Suppressor macrophage treated with lipopolysaccharide for 1 hour (primary cell): ENCODE measurements at regions not wholly inside any gene's neighbourhood (a gene's known extent, or its start where the extent isn't known, plus 50 kb on each side); places are given as distances from the start of the nearest gene placed in this dataset.
"Not testable (repeated sequence)": the region's sequence is repeated elsewhere in the genome, so short reads cannot be mapped to it uniquely, and the experiment has no call there.

Experiments used
- DNase-seq, 3 donors: peaks; one replicate each; pipeline ENCODE4 v3.0.0-alpha.2; 2020 to 2022

DNA sequence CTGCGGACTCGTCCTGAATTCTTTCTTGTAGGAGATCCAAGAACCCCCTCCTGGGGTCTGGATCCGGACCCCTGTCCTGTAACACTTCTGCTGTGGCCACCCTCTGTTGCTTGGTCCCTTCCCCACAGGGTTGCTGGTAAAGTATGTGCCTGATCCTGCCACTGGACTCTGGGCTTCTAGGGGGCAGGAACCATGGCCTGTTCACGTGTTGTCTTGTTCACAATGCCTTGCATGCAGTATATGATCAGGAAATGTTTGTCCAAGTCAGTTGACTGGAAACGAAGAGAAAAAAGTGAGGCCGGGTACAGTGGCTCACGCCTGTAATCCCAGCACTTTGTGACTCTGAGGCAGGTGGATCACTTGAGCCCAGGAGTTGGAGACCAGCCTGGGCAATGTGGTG is 139.3 kb upstream of the ALDH1B1 start:
- no peak for DNase-seq

DNA sequence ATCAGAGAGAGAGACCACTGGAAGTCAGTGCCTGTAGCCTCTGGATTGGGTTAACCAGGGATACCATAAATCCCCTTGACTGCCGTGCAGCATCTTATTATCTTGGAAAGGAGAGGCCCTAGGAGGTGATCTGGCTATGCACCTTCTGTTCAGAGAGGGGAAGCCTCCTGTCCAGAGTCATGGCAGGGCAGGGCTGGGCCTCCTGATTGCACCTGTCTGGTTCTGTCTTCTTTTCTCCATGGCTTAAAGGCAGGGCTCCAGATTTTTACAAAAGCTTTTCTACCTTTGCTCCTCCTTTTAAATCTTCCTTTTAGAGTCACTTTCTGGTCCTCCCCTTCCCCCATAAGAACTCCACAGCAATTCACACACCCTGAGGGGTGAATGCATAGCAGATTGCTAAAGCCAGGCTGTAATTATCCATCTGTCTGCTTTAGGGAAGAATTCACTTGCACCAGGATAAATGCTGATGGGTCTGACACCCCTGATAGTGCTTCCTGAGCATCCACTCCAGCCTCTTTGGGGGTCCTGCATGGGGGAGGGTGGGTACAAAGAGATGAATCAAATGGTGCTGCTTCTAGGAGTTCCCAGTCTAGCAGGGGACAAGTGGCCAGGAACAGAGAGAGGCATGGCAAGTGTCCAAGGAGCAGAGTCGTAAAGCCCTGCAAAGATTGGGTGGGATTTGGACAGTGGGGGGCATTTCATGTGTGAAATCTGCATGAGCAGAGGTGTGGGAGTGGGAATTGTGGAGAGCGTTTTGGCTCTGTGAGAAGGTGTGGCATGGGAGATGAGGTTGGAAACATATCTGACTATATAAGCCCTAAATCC is 141.3 kb upstream of the ALDH1B1 start:
- no peak for DNase-seq

DNA sequence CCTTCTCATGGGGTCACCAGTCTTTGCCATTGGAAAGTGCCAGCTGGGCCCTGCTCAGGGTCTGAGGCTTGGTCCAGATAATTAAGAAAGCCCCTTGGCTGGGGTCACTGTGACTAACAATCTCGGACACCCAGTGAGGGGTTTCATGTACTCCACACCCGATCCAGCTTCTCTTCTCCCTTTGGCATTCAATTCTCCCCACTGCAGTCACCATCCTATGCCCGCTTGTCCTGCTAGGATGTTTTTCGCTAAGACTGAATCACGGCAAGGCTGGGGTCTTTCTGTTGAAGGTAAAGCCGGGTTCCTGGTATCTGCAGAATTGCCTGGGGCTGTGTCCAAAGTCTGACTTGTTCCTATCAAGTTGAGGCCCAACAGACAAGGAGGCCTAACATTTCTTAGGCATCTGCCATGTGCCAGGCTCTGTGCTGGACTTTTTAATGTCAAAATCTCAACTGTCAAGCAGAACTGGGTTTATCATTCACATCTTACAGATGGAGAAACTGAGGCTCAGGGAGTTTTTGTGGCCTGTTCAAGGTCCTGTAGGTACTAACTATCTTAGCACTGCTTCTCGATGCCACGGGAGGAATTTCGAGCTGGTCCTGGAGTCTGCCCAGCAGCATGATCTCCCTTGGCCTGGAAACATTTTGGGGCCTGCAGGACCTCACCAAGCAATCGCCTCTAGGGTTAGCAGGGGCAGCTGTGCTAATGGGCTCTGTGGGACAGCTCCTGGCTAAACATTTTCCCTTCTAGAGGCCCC is 142.0 kb upstream of the ALDH1B1 start:
- no peak for DNase-seq

DNA sequence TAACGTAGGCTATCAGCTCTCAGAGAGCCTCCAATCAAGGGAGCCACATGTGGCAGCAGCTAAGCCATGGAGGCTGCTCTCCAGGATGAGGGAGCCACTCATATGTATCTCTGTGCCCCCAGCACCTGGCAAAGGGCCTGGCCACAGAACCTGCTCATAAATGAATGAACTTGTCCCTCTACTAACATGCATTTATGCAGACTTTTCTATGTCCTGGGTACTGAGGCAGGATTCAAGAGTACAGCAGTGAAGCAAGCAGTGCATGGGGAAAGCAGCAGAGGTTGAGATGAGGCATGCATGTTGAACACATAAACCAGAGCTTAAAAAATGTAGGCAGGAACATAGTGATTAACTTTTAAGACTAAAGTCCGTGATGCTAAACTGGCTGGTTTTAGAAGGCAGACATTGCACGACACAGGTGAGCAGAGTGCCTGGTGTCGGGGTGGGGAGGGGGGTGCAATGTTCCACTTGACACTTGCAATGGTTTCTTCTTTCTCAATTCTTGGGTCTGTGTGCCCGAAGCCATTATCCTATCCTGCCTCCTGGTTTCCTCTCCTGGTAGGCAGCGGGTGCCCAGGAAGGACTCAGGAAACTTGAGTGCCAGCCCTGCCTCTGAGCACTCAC is 142.8 kb upstream of the ALDH1B1 start:
- no peak for DNase-seq

DNA sequence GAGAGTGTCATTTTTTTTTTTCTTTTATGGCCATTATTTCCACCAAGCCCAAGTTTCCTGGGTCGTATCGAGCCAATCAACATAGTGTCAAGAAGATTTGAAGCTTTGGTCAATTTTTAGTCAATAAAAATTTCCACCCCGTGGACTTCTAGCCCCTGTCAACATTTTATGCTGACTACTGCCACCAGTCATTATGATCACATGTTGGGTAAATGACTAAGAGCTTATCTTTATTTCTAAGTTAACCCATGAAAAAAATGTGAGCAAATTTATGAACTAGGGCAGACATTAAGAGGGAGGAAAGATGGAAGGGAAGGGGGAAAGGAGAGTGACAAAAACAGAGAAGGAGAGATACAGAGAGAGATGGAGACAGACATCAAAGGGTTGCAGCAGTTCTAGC is 143.5 kb upstream of the ALDH1B1 start:
- DNase-seq = no peak

DNA sequence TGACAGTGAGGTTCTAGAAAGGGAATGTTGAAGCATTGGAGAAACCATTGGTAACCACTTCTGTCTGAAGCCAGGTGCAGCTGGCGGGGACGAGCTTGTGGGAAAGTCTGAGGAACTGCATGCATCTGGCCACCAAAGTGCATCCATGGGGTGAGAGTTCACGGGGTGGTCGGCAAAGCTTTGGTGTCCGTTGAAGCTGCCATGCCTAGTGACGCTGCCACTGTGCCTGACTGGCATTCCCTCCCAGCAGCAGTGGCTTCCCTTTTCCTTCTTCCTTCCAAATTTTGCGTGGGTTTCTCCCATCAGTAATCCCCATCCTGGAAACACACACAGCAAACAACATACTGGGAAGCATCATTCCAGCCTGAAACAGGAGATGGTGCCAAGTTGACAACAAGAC is 145.7 kb upstream of the ALDH1B1 start:
- no peak for DNase-seq

DNA sequence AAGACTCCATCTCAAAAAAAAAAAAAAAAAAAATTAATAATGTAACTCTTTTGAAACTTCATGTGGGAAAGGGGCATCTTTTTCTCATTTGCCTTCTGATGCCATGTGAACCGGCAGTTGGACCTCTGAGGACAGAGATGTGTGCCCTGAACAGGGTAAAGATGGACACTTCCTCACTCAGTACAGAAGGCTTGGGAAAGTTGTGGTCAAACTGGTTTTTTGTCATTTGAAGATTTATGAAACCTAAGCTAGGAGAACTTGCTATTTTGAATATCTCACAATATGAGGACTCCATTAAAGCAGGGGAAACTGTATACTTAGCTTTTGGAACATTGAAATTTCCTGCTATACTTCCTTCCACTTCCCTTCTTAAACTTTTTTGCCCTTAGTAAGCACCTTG is 147.5 kb upstream of the ALDH1B1 start:
- DNase-seq = no peak

DNA sequence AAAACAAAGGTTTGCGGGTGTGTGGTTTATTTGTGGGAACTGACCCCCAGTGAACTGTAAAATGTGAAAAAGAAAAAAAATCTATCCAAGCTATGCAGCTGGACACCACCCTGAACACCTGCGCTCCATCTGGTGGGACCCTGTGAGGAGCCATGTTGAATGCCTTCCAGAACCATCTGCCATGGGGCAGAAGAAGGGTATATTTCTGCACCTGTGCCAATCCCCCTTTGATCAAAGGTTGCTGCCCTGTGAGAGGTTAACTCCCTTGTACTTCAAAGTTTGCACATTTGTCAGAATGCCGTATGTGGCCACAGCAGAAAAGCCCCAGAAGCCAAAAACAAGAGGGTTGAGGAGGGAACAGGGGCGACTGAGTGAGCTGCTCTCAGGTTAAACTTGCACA is 148.5 kb upstream of the ALDH1B1 start:
- DNase-seq = no peak

DNA sequence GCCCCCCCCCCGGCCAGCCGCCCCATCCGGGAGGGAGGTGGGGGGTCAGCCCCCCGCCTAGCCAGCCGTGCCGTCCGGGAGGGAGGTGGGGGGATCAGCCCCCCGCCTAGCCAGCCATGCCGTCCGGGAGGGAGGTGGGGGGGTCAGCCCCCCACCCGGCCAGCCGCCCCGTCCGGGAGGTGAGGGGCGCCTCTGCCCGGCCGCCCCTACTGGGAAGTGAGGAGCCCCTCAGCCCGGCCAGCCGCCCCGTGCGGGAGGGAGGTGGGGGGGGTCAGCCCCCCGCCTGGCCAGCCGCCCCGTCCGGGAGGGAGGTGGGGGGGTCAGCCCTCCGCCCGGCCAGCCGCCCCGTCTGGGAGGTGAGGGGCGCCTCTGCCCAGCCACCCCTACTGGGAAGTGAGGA is 150.4 kb upstream of the ALDH1B1 start:
- not testable (repeated sequence) for DNase-seq

DNA sequence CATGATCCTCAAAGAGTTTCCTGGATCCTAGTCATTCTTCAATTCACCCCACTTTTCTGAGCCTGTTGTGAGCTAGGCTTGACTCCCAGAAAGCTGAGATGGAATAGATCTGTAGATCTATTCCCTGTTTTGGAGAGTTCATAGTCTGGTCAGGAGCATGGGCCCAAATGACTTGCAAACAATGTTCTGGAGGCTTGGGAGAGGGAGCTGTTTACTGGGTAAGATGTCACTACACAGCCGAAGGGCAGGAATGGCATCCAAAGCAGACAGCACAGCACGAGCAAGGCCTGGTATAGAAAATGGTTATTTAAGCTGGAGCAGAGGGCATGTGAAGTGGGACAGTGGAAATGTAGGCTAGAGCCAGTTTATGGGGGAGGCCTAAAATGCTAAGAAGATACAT is 152.5 kb upstream of the ALDH1B1 start:
- no peak for DNase-seq

DNA sequence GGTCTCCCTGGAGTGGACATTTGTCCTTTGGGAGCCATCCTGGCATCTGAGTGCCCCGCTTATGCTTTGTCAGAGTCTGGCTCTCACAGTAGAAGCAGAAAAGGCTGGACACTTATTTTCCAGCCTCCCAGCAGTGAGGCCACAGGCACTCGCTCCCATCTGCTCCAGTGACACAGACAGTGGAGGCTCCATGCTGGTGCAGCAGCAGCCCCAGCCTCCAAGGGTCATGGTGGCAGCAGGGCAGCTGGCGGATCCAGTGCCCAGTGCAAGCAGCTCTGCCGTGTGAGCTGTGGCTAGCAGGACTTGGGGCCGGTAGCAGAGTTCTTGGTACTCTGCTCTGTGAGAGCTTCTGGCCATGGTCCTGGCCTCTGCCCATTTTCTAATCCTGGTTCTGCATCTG is 157.3 kb upstream of the ALDH1B1 start:
- DNase-seq = no peak

DNA sequence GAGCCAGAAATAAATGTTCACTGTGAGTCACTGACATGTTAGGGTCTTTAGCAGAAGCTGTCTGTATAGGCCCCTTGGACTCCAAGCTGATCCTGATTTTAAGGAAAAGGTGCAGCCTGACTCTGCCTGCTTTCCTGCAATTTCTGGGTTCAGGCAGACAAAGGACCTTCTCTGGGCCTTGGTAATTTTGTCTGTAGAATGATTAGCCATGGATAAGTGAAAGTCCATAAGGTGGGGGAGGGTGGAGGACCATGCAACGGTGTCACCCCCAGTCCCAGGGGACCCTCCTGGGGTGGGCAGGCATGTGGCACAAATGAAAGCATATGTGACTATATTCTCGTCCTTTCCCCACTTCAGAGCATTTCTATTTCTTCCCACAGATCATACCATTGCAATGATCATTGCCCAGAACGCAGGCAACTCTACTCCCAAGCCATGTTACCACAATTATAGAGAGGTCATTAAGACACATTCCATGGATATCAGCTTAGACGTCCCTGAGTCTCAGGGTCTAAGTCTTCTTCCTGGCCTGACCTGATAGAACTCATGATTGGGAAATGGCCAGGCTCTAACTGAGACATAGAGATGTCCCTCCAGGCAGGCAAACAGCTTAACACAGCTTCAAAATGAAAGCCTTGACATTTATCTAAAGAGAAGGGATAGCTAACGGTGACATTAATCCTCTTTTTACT is 157.9 kb upstream of the ALDH1B1 start:
- no peak for DNase-seq

DNA sequence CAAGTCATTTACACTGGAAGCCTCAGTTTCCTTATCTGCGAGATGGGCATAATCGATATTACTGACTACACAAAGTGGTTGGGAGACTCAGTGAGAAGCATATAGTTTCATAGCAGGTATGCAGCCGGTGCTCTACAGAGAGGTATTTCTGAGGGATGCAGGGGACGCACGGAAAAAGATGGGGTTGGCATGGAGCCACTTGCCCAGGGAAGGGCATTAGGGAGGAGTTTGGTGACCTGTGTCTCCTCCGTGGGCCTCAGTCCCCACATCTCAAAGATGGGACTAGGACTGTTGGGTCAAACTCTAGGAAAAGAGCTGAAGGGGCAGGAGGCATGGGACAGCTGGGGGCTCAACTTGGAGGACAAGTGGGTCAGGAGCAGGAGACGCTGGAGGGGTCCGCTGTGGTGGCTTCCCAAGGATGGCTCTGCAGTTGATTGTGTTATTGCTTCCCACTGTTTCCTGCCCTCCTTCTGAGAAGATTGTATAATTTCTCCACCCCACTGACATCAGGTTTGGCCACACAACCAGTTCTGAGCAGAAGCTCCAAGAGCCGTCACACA is 158.6 kb upstream of the ALDH1B1 start:
- no peak for DNase-seq

DNA sequence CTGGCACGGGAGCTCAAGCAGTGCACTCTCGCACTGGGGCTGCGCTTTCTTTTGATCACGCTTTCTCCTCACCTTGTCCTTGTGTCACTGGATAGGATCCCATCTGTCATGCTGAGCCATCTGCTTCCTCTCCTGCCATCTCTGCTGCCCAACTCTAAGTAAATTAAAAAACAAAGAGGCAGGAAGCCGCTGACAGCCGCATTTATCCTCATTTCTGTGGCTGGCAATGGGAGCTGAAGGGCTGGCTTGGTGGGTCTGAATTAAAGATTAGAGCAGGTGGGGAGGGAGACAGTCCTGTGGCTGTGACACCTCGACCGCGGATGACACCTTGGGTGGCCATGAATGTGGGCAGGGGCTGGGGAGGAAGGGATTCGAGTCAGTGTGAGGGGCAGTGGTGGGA is 159.2 kb upstream of the ALDH1B1 start:
- no peak for DNase-seq

DNA sequence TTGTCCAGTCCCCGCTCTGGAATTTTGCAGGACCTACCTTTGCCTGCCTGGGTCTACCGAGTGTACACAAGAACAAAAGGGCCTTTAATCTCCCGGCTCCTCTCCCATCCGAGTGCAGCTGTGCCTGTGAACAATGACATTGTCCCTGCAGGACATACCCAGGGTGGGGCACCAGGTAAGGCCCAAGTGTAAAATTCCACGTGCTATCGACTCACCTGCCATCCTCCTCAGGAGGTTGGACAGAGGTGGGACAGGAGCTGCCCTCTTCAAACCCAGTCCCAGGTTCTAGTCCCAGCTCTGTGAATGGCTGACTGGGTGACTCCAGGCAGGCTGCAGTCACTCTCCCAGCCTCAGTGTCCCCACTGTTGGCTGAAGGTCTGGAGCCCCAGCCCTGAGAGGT is 159.6 kb upstream of the ALDH1B1 start:
- no peak for DNase-seq

DNA sequence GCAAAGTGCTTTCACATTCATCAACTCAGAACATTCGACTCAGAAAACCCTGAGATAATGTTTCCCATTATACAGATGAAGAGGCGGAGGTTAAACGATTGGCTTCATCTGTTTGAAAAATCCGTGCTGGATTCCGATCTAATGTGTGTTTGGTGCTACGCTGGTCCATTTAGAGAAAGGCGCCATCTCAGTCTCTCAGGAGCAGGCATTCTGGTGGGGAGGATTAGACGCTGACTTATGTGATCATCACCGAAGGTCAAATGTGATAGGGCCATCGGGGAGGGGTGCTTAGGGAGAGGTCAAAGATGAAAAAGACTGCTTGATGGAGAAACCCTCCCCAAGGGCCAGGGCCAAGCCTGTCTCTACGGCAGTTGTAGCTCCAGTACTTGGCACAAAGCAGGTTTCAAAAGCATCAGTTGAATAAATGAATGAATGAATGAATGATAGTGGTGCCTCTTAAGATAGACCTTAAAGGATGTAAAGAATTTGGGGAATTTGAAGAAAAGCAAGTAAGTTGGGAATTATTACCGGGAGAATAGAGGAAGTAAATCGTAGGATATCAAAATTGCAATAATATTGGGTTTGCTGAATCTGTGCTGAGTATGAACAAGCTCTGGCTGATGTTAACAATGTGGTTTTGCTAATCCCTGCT is 160.6 kb upstream of the SHB start:
- no peak for DNase-seq

DNA sequence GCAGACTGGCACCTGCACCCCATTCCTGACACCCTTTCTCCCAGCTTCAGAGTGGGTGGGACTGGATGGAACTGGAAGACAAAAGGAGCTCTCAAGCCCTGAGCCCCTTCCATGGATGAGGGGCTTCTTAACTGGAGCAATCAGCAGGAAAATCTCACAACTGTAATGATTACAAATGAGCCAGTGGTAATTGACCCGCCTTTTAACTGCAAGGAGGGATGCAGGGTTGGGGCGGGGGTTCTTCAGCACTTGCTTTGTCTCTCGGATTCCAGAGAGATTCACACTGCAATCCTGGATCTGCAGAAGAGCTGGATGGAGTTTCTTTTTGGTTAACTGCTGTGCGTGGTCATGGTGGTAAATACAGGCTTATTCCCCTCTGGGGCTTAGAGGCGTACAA is 160.1 kb upstream of the SHB start:
- no peak for DNase-seq

DNA sequence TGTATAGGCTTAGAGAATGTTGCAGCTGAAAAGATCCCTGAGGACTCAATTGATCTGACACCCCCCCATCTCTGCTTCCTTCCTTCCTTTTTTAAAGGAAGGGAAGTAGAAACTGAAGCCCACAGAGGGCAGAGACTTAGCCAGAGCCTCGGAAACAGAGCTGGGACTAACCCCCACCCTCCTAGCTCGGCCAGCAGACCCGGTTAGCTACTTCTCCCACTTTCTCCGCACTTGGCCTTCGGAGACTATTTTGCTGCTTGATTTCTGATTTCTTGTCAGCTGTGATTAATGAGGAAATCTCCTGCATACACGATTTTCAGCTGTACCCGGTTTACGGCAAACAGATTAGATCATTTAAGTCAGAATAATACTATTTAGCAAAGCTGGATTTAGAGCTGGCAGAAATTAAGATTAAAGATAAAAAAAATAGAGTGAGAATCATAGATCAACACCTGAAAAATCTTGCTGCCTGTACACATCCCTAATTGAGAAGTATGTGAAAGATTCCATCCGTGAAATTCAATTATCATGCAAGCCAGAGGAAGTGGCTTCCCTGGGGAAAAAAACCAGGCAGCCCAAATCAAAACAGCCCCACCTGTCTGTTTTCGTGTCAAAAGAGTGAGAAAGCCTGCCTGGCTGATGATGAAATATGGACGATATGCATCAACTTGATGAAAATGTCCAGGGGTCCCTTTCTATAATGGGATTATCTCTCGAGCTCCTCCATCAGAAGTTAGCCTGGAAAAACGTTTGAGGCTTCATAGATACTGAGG is 159.5 kb upstream of the SHB start:
- no peak for DNase-seq

DNA sequence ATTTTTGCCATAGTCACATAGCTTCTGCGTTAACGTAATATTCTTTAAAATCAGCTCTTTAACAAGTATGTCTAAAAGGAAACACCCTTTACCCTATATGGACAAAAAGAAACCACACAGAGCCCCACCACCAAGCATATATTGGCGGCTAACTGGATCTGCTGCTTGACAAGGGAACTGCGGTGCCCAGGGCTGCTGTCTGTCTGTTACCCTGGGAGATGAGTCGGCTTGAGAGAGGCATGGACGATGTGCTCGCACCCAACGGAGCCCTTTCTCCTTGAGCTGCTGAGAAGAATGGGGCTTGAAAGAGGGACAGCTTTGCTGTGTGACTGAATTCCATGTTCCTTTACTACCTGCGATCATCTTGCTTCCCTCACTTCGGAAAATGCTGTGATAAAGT is 158.6 kb upstream of the SHB start:
- DNase-seq = peak in 2 of 3 donors; percentile 8 to 21

DNA sequence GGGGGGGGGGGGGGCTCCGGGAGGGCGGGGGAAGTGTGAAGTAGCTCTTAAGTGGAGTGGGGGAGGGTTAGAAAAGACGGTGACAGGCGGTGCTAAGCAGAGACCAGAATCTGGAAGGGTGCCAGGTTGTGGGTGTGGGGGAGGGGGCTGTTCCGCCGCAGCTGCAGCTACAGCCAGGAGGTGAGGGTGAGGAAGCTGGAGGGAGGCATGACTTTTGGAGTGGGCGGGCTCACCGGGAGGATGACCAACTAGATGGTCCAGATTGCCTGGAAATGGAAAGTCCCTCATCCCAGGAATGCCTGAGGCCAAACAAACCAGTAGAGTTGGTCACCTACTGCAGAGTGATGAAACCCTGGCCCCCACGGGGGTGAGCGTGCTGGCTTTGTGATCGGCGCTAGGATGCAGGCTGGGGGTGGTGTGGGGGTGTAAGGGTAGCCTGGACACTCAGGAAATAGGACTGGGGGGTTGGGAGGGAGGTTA is 158.1 kb upstream of the SHB start:
- peak; percentile 80 to 87 (median 81) for DNase-seq

DNA sequence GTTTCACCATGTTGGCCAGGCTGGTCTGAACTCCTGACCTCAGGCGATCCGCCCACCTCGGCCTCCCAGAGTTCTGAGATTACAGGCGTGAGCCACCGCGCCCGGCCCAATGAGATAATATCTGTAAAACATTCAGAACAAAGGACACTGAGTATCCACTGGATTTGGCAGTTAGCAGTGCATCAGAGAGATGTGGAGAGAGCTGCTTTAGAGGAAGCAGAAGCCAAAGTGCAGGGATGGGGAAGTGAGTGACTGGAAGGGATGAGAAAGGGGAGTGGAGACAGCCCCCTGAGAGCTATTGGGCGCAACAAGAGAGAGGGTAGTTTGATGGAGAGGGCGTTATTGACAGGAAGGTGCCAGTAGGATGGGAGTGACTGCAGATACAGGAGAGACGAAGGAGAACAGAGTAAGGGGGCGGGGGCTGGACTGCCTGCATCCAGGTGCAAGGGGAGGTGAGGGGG is 157.5 kb upstream of the SHB start:
- DNase-seq = peak; percentile 42 to 48 (median 44)
